GM06990 (cell line): ENCODE measurements at regions not wholly inside any gene's neighbourhood (a gene's known extent, or its start where the extent isn't known, plus 50 kb on each side); places are given as distances from the start of the nearest gene placed in this dataset.

Source experiments
- DNase-seq: peaks from one replicate; pipeline ENCODE4 v3.0.0-alpha.2; 2011; ENCODE audit not compliant: insufficient read length; ENCODE audit errors: extremely low read depth
- H3K27me3 ChIP-seq: replicated peaks from 2 replicates; pipeline ENCODE4 v1.6.0; 2011; ENCODE audit warnings: low read length; ENCODE audit not compliant: control insufficient read depth, insufficient read depth
- H3K36me3 ChIP-seq: 2 replicates; pipeline ENCODE4 v1.5.1; 2011; ENCODE audit warnings: low read length; ENCODE audit not compliant: control insufficient read depth, insufficient read depth
- H3K4me3 ChIP-seq: replicated peaks from 2 replicates; pipeline ENCODE4 v1.5.1; 2011; ENCODE audit warnings: low read depth, mild to moderate bottlenecking, control low read depth, low read length
- CTCF ChIP-seq: IDR thresholded peaks from 2 replicates; pipeline ENCODE4 v1.5.1; 2011; ENCODE audit warnings: low read length, control low read depth, mild to moderate bottlenecking, inconsistent platforms; ENCODE audit not compliant: insufficient read depth, poor library complexity, severe bottlenecking

GRCh38 chr5:174910245-174910737 lies 185.9 kb downstream of the MSX2 start:
- peak; percentile 92 for TF ChIP-seq CTCF
- Histone ChIP-seq H3K4me3 (no peak overlapping the region), H3K36me3 (no peaks in the 10 kb centered on the region), H3K27me3 (no peaks in the 10 kb centered on the region)
- peak; percentile 31 for DNase-seq

- Histone ChIP-seq H3K4me3 (no peak overlapping the region), H3K36me3 (no peaks in the 10 kb centered on the region), H3K27me3 (no peaks in the 10 kb centered on the region)
- TF ChIP-seq CTCF: no peak
- no peak for DNase-seq
Observed at GRCh38 chr5:174903172-174903732, 178.9 kb downstream of the MSX2 start.

GRCh38 chr5:174901336-174901735 lies 177.0 kb downstream of the MSX2 start:
- TF ChIP-seq CTCF: no peak

GRCh38 chr5:174900240-174900865 lies 176.0 kb downstream of the MSX2 start:
- Histone ChIP-seq H3K36me3 (no peaks in the 10 kb centered on the region), H3K4me3 (no peak overlapping the region), H3K27me3 (no peaks in the 10 kb centered on the region)
- no peak for DNase-seq
- TF ChIP-seq CTCF: no peak

More at GRCh38 chr5:174901336-174901735, 177.0 kb downstream of the MSX2 start:
- DNase-seq: no peak
- Histone ChIP-seq H3K4me3 (no peak overlapping the region), H3K27me3 (no peaks in the 10 kb centered on the region), H3K36me3 (no peaks in the 10 kb centered on the region)

GRCh38 chr5:174897281-174897950 lies 173.0 kb downstream of the MSX2 start:
- no peaks in the 10 kb centered on the region for H3K36me3 ChIP-seq
- H3K27me3 ChIP-seq: no peaks in the 10 kb centered on the region
- no peak for DNase-seq
- no peak for TF ChIP-seq CTCF
- no peak overlapping the region for H3K4me3 ChIP-seq
